Body of pancreas (tissue), 4 donors: ENCODE measurements at regions not wholly inside any gene's neighbourhood (a gene's known extent, or its start where the extent isn't known, plus 50 kb on each side); places are given as distances from the start of the nearest gene placed in this dataset.
"Not testable (repeated sequence)": the region's sequence is repeated elsewhere in the genome, so short reads cannot be mapped to it uniquely, and the experiment has no call there.

Experiments
- CTCF ChIP-seq, 7 experiments: fragments of 450-650 bp in 4 of 7; fragments of 200-600 bp in 3 of 7; sonication (generic) in 3 of 7; IDR thresholded peaks; one replicate each; pipeline ENCODE4 v1.5.1; 2016 to 2019; ENCODE audit warnings: antibody characterized with exemption in 7 of 7
- POLR2A ChIP-seq, 3 donors: fragments of 450-650 bp; IDR thresholded peaks; one replicate each; pipeline ENCODE4 v1.6.1; 2016; ENCODE audit warnings: antibody characterized with exemption in 3 of 3, mild to moderate bottlenecking in 2 of 3

GRCh38 chr11:49562262-49562661 lies 353.9 kb upstream of the FOLH1 start:
- not testable (repeated sequence) for TF ChIP-seq POLR2A, CTCF (IDR thresholded peaks at IDR 0.05)
